Heart left ventricle (tissue), 16 donors: ENCODE measurements at regions not wholly inside any gene's neighbourhood (a gene's known extent, or its start where the extent isn't known, plus 50 kb on each side); places are given as distances from the start of the nearest gene placed in this dataset.

ENCODE experiments used
- ATAC-seq, 4 donors: fragments of 200-7000 bp; cut with Tn5 transposase; one replicate each; pipeline ENCODE4 v1.9.1; 2020 to 2022; ENCODE audit warnings: moderate library complexity in 4 of 4, mild to moderate bottlenecking in 3 of 4, moderate number of reproducible peaks in 1 of 4
- DNase-seq, 5 donors: peaks; one replicate each; pipeline ENCODE4 v3.0.0-alpha.2; 2020
- H3K27ac ChIP-seq, 12 donors: fragments of 200-600 bp; sonication (generic) in 4 of 12; one replicate each; pipeline versions ENCODE4 v1.5.0 to v1.8.0; 2016 to 2022; ENCODE audit warnings: mild to moderate bottlenecking in 2 of 12
- H3K27me3 ChIP-seq, 9 donors: fragments of 200-600 bp; sonication (generic) in 2 of 9; one replicate each; pipeline versions ENCODE4 v1.5.1 to v1.8.0; 2016 to 2022; ENCODE audit warnings: mild to moderate bottlenecking in 3 of 9
- H3K36me3 ChIP-seq, 9 donors: fragments of 200-600 bp; sonication (generic) in 2 of 9; one replicate each; pipeline versions ENCODE4 v1.5.0 to v1.8.0; 2018 to 2022; ENCODE audit warnings: mild to moderate bottlenecking in 2 of 9
- H3K4me1 ChIP-seq, 12 donors: fragments of 200-600 bp; sonication (generic) in 4 of 12; one replicate each; pipeline versions ENCODE4 v1.5.0 to v1.8.0; 2016 to 2022; ENCODE audit warnings: mild to moderate bottlenecking in 3 of 12
- H3K4me3 ChIP-seq, 12 donors: fragments of 200-600 bp; sonication (generic) in 4 of 12; one replicate each; pipeline versions ENCODE4 v1.5.0 to v1.8.0; 2017 to 2022; ENCODE audit warnings: mild to moderate bottlenecking in 9 of 12, moderate library complexity in 4 of 12
- H3K9me3 ChIP-seq, 12 donors: fragments of 200-600 bp; sonication (generic) in 4 of 12; one replicate each; pipeline versions ENCODE4 v1.5.0 to v1.8.0; 2016 to 2022; ENCODE audit warnings: mild to moderate bottlenecking in 1 of 12
- CTCF ChIP-seq, 12 donors: fragments of 200-600 bp; sonication (generic) in 4 of 12; IDR thresholded peaks; one replicate each; pipeline versions ENCODE4 v1.5.0 to v1.8.0; 2018 to 2022; ENCODE audit warnings: antibody characterized with exemption in 12 of 12, mild to moderate bottlenecking in 5 of 12
- POLR2A ChIP-seq, 2 donors: fragments of 450-650 bp; IDR thresholded peaks; one replicate each; pipeline ENCODE4 v1.6.1; 2017; ENCODE audit warnings: antibody characterized with exemption in 2 of 2, mild to moderate bottlenecking in 2 of 2, moderate library complexity in 2 of 2
- WGBS, 4 donors: extraction: QIAGEN DNeasy Blood & Tissue Kit in 2 of 4; methylation state at CpG; one replicate each; pipeline versions ENCODE4 v1.1.5 to v1.1.7; 2013 to 2018; 5-methylcytosine and 5-hydroxymethylcytosine counted together
- intact Hi-C, 10 donors: fragments of 100-400 bp; cut with DNase I; formaldehyde crosslinking; loops; one replicate each; pipeline versions ENCODE4 v1.11.1 to v1.14.2; 2022
- donor health status: ischemic (EF 13 %, LVEDD 7.1; RV severe dilation, severe dysfunction).
- donor health status: healthy with polysubstance abuse.
- donor health status: DM: no; HTN: yes; CAD: no.
- donor health status: DM: no; HTN: no; CAD: no.
- donor health status: ischemic (EF 25% LVEDD 6.9; RV normal size, moderate dysfunction).
- donor health status: ischemic (EF 25% LVEDD 5.7; RV mildly dilated, moderate dysfunction).
- donor health status: healthy.
- donor health status: DM: yes; HTN: yes; CAD: no.
- donor health status: ischemic (EF 35%, LVEDD 5.7; RV mildly dilated, moderate dysfunction).
- donor health status: nonischemic (EF 11% LVEDD 7.7; RV severe dilation, severe dysfunction).
- donor health status: DM: yes; HTN: yes; CAD: no.
- donor health status: PGD.
- donor health status: ischemic (EF 29% LVEDD 5.4; RV normal size, mild dysfunction).
- donor health status: nonischemic (EF 23%, LVEDD 6.1; RV moderate dilation, normal function).

- DNase-seq (no peak), ATAC-seq (no peak)
- intact Hi-C loops, result loop anchor here in 4 of 10 donors (2.0 to 10.0 kb wide), 4 partner anchors 34 to 160 kb away; no protein-coding TSS in a partner anchor
- 45 to 54% (median 50%) methylated on average over 2 of the region's 2 CpGs for WGBS, 4 donors
- no peaks in the 10 kb centered on the region for H3K27me3 ChIP-seq
- H3K9me3 ChIP-seq, result no peaks in the 10 kb centered on the region
- peaks cover 3 to 56% (median 35%) of the 10 kb centered on the region in 12 donors for H3K4me1 ChIP-seq
- TF ChIP-seq CTCF (IDR thresholded peaks at IDR 0.05), result no peak
- no peak for TF ChIP-seq POLR2A (IDR thresholded peaks at IDR 0.05)
- peak overlapping the region in 10 of 12 donors; percentile 9 to 91 (median 72) for H3K27ac ChIP-seq
- H3K4me3 ChIP-seq, result peak overlapping the region in 9 of 12 donors; percentile 58 to 75 (median 65)
- no peaks in the 10 kb centered on the region for H3K36me3 ChIP-seq
Observed at GRCh38 chr1:198934426-198934825, 295.6 kb downstream of the PTPRC start.

GRCh38 chr1:198934901-198935305 lies 296.1 kb downstream of the PTPRC start:
- no peaks in the 10 kb centered on the region for H3K27me3 ChIP-seq
- TF ChIP-seq POLR2A (IDR thresholded peaks at IDR 0.05), result no peak
- no peak for TF ChIP-seq CTCF (IDR thresholded peaks at IDR 0.05)
- H3K4me3 ChIP-seq, result peak overlapping the region in 11 of 12 donors; percentile 48 to 75 (median 62)
- no peaks in the 10 kb centered on the region for H3K9me3 ChIP-seq
- intact Hi-C loops, result loop anchor here in 5 of 10 donors (2.0 to 10.0 kb wide), 5 partner anchors 34 to 160 kb away; no protein-coding TSS in a partner anchor
- no peak for ATAC-seq
- no peaks in the 10 kb centered on the region for H3K36me3 ChIP-seq
- no peak for DNase-seq
- H3K27ac ChIP-seq, result peak overlapping the region in 11 of 12 donors; percentile 17 to 91 (median 75)
- H3K4me1 ChIP-seq, result peaks cover 3 to 52% (median 33%) of the 10 kb centered on the region in 12 donors
- 5 to 8% (median 7%) methylated on average over 6 of the region's 6 CpGs for WGBS, 4 donors

- H3K4me3 ChIP-seq, result peak overlapping the region; percentile 33 to 75 (median 62)
- no peak for TF ChIP-seq CTCF (IDR thresholded peaks at IDR 0.05)
- TF ChIP-seq POLR2A (IDR thresholded peaks at IDR 0.05), result no peak
- ATAC-seq, result peak; percentile 44 to 75 (median 69)
- H3K27ac ChIP-seq, result peak overlapping the region; percentile 27 to 91 (median 74)
- no peaks in the 10 kb centered on the region for H3K27me3 ChIP-seq
- no peaks in the 10 kb centered on the region for H3K9me3 ChIP-seq
- 1 to 2% (median 2%) methylated on average over 9 of the region's 9 CpGs for WGBS, 4 donors
- H3K36me3 ChIP-seq, result no peaks in the 10 kb centered on the region
- DNase-seq, result peak; percentile 69 to 83 (median 75)
- H3K4me1 ChIP-seq, result peaks cover 3 to 49% (median 31%) of the 10 kb centered on the region in 12 donors
- intact Hi-C loops, result loop anchor here in 5 of 10 donors (2.0 to 10.0 kb wide), 4 partner anchors 35 to 161 kb away; no protein-coding TSS in a partner anchor
Observed at GRCh38 chr1:198935306-198935921, 296.6 kb downstream of the PTPRC start.

GRCh38 chr1:198936371-198937083 lies 297.7 kb downstream of the PTPRC start:
- peak in 3 of 5 donors; percentile 18 to 25 (median 24) for DNase-seq
- Histone ChIP-seq H3K9me3 (no peaks in the 10 kb centered on the region), H3K27me3 (no peaks in the 10 kb centered on the region), H3K27ac (peak overlapping the region; percentile 11 to 91 (median 74)), H3K4me3 (peak overlapping the region; percentile 33 to 75 (median 62)), H3K36me3 (no peaks in the 10 kb centered on the region), H3K4me1 (peaks cover 0 to 37% (median 23%) of the 10 kb centered on the region in 12 donors)
- peak in 3 of 4 donors; percentile 56 to 68 (median 59) for ATAC-seq
- TF ChIP-seq CTCF (IDR thresholded peaks at IDR 0.05) (no peak), POLR2A (IDR thresholded peaks at IDR 0.05) (no peak)
- WGBS, 4 donors, result 0 to 3% (median 1%) methylated on average over 6 of the region's 6 CpGs
- intact Hi-C loops, result loop anchor here in 4 of 10 donors (5.0 to 10.0 kb wide), 3 partner anchors 152 to 162 kb away; no protein-coding TSS in a partner anchor
